ENCODE measurements at regions not wholly inside any gene's neighbourhood (a gene's known extent, or its start where the extent isn't known, plus 50 kb on each side); places are given as distances from the start of the nearest gene placed in this dataset.

DNA sequence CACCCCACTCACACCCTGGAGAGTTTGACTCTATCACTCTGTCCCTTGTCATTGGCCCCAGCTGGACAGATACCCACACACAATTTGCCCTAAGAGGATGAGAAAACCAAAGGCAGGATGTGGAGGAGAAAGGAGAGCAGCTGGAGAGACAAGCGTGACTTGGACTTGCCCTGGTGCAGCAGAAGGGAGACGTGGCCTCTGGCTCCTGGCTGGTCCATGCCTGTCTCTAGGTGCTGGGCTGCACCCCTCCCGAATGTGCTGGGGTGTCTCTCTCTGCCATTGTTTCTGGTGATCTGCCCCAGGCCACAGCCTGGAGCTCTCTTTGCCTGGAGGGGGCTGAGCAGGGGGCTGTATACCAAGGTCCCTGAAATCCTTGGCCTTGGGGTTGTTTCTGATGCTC is 88.7 kb upstream of the HDAC4 start:
- no peak for DNase-seq (ENCODE audit: low read depth)

- DNase-seq (ENCODE audit: low read depth): no peak
Observed at GRCh38 chr2:239488125-239488524, 87.3 kb upstream of the HDAC4 start.

GRCh38 chr2:239487272-239487671 is 86.5 kb upstream of the HDAC4 start:
- DNase-seq (ENCODE audit: low read depth): no peak

DNA sequence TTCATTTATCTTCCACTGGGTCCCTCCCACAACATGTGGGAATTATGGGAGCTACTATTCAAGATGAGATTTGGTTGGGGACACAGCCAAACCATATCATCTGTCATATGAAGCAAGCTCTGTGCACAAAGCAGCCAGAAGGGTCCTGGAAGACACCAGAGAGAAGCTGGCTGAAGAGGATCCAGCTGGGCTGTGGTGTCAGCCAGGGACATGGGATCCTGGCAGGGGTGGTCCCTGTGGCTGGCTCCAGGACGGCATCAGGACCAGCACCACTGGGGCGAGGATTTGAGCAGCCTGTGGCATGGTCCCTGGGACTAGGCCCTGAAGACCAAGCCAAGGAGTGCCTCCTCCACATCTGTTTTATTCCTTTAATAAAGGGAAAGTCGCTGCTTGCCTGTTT is 84.8 kb upstream of the HDAC4 start:
- DNase-seq (ENCODE audit: low read depth): no peak

GRCh38 chr2:239484571-239485355 is 83.9 kb upstream of the HDAC4 start:
- no peak for DNase-seq (ENCODE audit: low read depth)

GRCh38 chr2:239482778-239483712 is 82.2 kb upstream of the HDAC4 start:
- no peak for DNase-seq (ENCODE audit: low read depth)

GRCh38 chr2:239479471-239479870 is 78.7 kb upstream of the HDAC4 start:
- DNase-seq (ENCODE audit: low read depth): no peak

DNA sequence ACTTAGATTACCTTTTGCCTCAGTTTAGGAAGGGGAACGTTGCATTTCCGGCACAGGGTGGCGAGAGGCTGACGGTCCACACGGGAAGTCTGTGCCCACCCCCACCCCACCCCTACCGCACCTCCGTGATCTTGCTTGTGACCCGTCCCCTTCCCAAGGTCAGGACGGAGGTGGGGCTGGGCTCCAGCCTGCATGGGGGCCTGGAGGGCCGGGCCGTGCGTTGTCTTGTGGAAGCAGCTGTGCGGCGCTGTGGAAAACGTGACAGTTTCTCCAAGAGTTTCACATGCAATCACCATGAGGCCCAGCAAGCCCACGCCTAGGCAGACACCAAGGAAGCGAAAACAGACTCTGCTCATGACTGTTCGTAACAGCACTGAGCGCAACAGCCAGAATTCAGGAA is 76.8 kb upstream of the HDAC4 start:
- no peak for DNase-seq (ENCODE audit: low read depth)

GRCh38 chr2:239476757-239477585 is 76.2 kb upstream of the HDAC4 start:
- no peak for DNase-seq (ENCODE audit: low read depth)

DNA sequence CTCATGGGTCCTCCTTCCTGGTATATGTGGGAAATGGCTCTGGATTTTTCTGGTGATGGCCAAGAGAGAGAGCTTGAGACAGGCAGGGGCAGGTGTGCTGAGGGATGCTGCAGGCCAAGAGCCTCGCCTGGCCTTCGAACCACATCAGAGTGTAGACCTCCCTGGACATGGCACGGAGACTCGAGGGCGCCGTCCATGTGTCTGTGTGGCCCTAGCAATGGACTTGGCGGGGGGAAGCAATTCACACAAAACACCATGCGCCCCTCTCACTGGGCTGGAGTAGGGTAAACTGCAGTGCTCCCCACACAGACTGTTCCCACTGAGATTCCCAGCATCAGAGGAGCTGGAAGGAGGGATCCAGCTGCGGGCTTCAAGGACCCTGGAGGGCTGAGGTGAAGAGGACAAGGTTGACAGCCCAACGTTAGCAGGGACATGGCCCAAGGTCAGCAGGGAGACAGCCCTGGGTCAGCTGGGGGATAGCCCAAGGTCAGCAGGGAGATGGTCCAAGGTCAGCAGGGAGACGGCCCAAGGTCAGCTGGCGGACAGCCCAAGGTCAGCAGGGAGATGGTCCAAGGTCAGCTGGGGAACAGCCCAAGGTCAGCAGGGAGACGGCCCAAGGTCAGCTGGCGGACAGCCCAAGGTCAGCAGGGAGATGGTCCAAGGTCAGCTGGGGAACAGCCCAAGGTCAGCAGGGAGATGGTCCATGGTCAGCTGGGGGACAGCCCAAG is 75.4 kb upstream of the HDAC4 start:
- no peak for DNase-seq (ENCODE audit: low read depth)

- DNase-seq (ENCODE audit: low read depth): no peak
Observed at GRCh38 chr2:239475161-239476028, 74.6 kb upstream of the HDAC4 start.

GRCh38 chr2:239473211-239473805 is 72.5 kb upstream of the HDAC4 start:
- DNase-seq (ENCODE audit: low read depth): no peak

DNA sequence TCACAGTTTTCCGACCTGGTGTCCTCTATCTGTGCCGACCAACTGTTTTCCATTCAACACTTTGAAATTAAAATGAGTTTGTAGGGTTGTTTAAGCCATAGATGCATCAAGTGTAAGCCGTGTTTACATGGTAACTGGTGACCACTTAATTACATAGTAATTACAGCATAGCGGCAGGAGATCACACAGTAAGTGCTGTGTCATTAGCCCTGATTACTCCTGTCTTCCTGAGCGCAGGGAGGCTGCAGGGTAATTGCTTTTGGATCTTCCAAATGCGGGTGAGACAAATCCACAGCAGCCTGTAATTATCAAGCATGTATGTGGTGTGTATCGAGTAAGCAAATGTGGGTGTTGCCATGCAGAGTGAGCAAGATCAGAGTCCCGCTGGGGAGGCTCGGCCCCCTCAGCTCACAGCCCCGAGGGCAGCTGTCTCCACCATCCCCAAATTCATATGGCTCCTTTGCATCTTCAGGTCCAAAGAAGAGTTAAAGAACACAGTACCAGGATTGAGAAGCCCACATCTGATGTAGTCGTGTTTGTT is 71.5 kb upstream of the HDAC4 start:
- DNase-seq (ENCODE audit: low read depth): no peak

DNA sequence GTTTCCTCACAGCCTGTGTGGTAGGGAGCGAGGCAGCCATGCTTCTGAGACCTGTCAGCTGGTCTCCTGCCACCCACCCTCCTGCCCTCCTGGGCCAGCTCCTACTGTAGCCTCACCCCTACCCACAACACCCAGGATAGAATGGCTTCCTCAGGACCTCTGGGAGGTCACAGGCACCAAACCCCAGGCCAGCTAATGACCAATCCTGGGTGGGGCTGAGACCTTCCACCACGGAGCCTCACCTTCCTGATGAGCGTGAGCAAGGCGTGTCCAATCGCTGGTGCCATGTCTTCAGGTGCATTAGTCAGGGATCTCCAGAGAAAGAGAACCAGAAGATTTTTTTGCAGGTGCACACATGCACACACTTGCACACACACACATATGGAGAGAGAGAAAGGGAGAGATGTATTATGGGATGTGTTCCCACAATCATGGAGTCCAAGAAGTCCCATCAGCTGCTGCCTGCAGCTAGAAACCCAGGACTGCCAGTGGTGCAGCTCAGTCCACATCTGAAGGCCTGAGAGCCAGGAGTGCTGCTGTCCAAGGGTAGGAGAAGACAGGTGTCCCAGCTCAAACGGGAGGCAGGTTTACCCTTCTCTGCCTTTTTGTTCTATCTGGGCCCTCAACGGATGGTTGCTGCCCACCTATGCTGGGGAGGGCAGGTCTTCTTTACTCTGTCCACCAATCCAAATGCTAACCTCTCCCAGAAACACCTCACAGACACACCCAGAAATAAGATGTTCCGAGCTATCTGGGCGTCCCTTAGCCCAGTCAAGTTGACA is 70.4 kb upstream of the HDAC4 start:
- no peak for DNase-seq (ENCODE audit: low read depth)

- DNase-seq (ENCODE audit: low read depth): no peak
Observed at GRCh38 chr2:239470151-239470900, 69.5 kb upstream of the HDAC4 start.

GRCh38 chr2:239469106-239469960 is 68.5 kb upstream of the HDAC4 start:
- no peak for DNase-seq (ENCODE audit: low read depth)

DNA sequence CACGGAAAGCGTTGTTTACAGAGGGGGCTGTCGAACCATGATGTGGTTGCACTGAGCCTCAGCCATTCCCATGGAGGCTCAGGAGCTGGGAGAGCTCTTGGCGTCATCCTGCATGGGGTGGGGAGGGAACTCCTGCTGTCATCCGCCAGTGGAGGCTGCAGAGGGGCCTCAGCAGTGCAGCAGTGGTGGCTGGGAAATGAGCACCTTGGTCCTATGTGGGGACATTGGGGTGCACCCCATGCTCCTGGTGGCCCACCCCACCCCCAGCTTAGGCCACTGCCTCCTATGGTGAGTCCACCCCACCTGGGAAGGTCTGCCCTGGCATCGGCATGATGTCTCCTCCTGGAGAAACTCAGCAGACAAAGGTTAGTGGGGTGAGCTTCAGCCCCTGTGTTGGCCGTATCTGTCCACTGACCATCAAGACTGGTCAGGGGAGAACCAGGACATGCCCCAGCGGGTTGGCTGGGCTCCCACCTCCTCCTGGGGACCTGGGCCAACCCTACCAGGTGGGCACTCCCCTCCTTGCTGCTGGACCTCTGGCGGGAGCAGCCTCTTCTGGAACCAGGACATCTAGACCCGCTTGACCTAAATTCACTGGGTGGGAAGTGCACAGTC is 67.8 kb upstream of the HDAC4 start:
- DNase-seq (ENCODE audit: low read depth): no peak
